ENCODE measurements at regions not wholly inside any gene's neighbourhood (a gene's known extent, or its start where the extent isn't known, plus 50 kb on each side); places are given as distances from the start of the nearest gene placed in this dataset.

DNA sequence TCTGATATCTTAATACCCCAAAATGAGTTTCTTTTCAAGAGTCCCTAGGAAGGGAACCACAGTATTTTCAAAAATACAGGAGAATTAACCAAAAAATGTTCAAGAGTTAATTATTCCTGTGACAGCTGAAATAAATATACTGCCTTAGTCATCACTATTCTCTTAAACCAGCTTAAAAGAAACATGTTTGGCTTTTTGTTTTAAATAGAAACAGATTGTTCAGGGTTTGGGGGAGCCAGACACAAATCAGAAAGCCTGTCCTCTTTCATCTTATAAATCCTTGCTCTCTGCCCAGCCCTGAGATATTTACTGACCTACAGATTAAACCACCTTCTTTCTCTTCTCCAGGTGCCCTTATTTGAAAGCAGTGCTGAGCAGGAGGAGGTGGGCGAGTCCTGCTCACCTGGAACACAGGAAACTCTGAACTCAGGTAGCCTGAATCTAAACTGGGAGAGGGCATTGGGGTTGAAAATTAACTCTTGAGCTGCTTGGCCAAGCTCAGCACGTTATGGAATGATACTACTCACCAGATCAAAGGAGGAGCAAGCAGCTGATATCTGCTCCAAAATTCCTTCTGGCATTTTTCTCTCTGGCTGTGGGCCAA lies 84.1 kb upstream of the SPRED1 start:
- no peak for TF ChIP-seq MXI1 (conservative IDR thresholded peaks at IDR 0.05; ENCODE audit: poor library complexity, severe bottlenecking)
- TF ChIP-seq, protein P1, sequence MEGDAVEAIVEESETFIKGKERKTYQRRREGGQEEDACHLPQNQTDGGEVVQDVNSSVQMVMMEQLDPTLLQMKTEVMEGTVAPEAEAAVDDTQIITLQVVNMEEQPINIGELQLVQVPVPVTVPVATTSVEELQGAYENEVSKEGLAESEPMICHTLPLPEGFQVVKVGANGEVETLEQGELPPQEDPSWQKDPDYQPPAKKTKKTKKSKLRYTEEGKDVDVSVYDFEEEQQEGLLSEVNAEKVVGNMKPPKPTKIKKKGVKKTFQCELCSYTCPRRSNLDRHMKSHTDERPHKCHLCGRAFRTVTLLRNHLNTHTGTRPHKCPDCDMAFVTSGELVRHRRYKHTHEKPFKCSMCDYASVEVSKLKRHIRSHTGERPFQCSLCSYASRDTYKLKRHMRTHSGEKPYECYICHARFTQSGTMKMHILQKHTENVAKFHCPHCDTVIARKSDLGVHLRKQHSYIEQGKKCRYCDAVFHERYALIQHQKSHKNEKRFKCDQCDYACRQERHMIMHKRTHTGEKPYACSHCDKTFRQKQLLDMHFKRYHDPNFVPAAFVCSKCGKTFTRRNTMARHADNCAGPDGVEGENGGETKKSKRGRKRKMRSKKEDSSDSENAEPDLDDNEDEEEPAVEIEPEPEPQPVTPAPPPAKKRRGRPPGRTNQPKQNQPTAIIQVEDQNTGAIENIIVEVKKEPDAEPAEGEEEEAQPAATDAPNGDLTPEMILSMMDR (IDR thresholded peaks at IDR 0.05; ENCODE audit: poor library complexity, severe bottlenecking), result no peak
- TF ChIP-seq TAF1 (IDR thresholded peaks at IDR 0.05; ENCODE audit: low read depth), result no peak
- no peak for TF ChIP-seq POLR2AphosphoS5 (IDR thresholded peaks at IDR 0.05)

Data from neural cell (in vitro differentiated cells).